GM21723 (cell line): ENCODE measurements at regions not wholly inside any gene's neighbourhood (a gene's known extent, or its start where the extent isn't known, plus 50 kb on each side); places are given as distances from the start of the nearest gene placed in this dataset.

Experiments
- ATAC-seq: cut with Tn5 transposase; IDR thresholded peaks from one replicate; pipeline ENCODE4 v1.9.1; 2021; ENCODE audit warnings: mild to moderate bottlenecking, moderate library complexity; ENCODE audit not compliant: unreplicated experiment

- ATAC-seq = no peak
These were observed 115.9 kb downstream of the LY86 start for GRCh38 chr6:6704103-6705060.

DNA sequence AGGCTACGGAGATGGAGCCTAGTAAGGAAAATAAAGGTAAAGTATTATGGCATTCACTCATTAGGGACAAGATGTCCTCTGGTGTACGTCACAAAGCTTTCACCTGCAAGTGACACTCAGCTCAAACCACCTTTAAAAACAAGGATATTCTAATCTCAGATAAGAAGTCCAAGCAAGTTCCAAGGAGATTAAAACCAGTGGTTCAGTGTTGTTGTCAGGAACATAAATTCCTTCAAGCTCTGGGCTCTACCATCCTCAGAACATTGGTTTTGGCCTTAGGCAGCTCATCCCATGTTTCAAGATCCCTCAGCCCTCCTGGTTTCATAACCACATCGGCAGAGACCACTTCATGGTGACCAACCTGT is 116.5 kb downstream of the LY86 start:
- no peak for ATAC-seq

- no peak for ATAC-seq
These were observed 117.6 kb downstream of the LY86 start for GRCh38 chr6:6705915-6706675.

DNA sequence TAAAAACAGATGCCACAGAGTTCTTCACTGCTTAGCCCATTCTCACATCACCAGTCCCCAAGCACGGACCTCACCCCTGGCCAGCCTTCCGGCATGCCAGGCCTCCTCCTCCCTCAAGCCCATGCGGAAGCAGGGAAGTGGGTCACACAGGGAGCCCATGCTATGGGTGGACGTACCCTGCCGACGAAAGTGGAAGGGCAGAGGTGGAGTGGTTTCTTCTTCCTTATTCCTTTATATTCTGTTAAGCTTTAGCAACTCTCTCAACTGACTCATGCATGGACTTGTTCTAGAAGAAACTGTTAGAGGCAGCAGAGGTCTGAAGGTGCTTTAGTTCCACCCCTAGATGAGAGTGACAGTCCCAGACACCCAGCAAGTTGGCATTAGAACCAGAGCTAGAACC is 118.6 kb downstream of the LY86 start:
- ATAC-seq = no peak

GRCh38 chr6:6709106-6709505 is 120.6 kb downstream of the LY86 start:
- ATAC-seq = no peak

- ATAC-seq = no peak
These were observed 122.7 kb downstream of the LY86 start for GRCh38 chr6:6711031-6711785.

- ATAC-seq = peak; percentile 62
These were observed 123.4 kb downstream of the LY86 start for GRCh38 chr6:6711832-6712448.

GRCh38 chr6:6712449-6713403 is 124.2 kb downstream of the LY86 start:
- peak; percentile 41 for ATAC-seq

GRCh38 chr6:6713657-6714056 is 125.1 kb downstream of the LY86 start:
- ATAC-seq = no peak

DNA sequence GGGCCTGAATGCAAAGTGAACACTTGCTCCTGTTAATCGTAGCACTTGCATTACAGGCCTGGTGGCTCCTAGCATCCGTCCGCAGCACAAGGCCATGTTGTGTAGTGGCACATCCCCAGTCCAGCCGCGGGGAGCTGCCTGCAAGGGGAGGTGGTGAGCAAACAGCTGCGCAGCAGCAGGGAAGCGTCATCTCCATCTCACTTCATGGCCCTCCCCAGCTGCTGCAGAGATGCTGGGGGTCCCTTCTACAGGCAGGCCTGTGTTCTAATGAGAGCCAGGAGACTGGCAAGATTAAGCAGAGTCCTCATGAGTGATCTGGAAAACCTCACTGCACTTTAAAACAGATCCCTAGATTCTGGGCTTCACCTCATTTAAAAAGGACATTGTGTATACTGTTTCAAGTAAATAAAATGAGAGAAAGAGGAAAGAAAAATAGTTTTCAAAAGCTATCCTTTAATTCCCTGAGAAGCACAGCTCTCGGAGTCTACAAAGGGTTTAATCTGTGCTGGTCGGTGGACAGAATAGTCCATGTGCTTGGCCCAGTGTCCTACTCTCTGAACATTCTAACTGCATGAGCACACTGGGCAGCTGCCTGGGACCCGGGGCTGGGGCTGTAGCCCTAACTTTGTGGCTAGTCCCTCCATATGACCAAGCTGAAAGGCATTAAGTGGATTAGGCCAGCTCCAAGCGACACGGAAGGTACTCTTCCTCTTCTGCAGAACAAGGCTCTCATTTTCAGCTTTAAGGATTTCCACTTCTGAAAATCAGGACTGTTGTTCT is 125.8 kb downstream of the LY86 start:
- ATAC-seq = no peak

DNA sequence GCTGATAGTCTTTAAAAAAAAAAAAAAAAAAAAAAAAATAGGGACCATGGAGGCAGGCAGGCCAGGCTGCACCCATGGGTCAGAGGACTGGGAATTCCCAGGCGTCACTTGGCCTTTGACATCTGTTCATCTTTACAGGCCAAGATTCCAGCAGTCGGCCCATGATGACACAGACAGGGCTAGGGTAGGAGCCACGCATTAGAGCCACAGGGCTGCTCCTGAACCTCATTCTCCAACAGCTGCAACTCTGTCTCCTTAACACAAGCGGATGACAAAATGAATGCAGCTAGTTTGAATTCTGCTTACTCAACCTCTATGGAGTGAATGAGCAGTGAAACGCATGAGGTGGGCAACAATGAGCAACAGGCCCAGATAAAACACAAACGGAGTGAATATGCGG is 126.4 kb downstream of the LY86 start:
- ATAC-seq = no peak

DNA sequence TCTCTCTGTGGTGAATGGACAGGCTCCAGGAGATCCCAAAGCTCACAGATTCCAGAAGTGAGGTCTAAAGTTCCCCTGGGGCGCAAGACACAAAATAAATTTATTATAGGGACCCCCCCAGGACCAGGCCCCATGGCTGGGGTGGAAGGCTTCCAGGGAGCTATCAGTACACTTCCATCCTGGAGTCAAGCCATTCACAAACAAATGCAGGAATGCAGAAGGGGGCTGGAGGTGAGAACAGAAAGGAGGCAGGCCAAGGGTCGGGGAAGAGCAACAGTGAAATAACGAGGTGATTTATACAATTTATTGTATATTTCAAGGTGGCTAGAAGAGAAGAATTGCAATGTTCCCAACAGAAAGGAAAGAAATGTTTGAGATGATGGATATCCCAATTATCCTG is 126.9 kb downstream of the LY86 start:
- ATAC-seq = no peak

GRCh38 chr6:6716998-6717763 is 128.7 kb downstream of the LY86 start:
- no peak for ATAC-seq

GRCh38 chr6:6717953-6718352 is 129.4 kb downstream of the LY86 start:
- no peak for ATAC-seq

DNA sequence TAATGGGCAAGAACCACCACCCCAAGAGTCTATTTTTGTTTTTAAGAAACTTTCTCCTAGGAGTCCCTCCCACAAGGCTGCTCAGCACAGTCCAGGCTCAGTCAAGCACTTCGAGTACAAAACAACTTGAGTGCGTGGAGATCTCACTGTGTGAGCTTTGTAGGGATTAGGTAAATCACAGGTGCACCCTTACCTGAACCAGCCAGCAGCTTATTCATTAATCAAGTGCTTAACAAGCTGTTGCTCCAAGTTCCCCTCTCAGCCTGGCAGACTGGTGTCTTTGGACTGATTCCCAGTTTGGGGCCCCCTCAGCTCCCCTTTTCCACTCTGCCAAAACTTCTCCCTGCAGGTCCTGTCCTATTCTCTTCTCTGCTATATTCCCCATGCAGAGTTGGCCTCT is 133.1 kb downstream of the LY86 start:
- no peak for ATAC-seq

DNA sequence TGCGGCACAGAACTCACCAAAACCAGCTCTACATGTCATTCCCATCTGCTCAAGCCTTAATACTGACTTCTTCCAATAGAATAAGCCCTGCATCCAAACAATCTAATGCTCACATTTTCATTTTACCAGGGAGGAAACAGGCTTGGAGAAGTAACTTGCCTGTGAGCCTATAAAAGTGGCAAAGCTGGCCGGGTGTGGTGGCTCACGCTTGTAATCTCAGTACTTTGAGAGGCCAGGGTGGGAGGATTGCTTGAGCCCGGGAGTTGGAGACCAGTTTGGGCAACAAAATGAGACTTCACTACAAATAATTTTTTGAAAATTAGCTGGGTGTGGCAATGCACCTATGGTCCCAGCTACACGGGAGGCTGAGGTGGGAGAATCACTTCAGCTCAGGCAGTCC is 133.7 kb downstream of the LY86 start:
- ATAC-seq = no peak

- ATAC-seq = no peak
These were observed 134.8 kb downstream of the LY86 start for GRCh38 chr6:6723361-6723760.

DNA sequence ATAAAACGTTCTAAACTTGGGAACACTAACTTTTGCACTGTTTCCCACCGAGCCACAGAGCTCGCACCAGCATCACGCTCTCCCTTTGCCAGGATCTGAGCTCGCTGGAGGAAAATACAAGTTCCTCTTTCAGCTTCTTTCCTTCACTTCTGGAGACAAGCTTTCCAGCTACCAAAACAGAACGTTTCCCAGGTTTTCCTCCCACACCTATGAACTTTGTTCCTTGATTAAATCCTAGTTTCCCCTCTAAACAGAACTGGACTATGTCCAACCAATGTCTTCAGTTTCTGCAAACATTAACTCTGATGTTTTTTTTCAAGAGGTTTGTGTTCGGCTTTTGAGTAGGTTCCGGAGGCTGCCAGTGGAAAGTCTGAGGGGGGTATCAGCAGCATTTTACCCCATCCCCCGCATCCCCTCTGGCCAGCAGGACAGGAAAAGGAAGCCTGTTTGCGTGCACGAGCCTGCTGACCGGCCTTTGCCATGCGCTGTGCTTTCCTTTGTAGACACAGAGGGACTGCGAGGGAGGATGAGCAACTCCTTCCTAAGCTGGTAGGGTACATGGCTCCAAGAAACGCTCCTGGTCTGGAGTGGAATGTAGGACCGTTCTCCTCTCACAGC is 135.5 kb downstream of the LY86 start:
- peak; percentile 21 for ATAC-seq
